H4 (cell line): ENCODE measurements at regions not wholly inside any gene's neighbourhood (a gene's known extent, or its start where the extent isn't known, plus 50 kb on each side); places are given as distances from the start of the nearest gene placed in this dataset.

ENCODE experiments used
- DNase-seq: peaks from one replicate; pipeline ENCODE4 v3.0.0-alpha.2; 2015; ENCODE audit warnings: low spot score

DNA sequence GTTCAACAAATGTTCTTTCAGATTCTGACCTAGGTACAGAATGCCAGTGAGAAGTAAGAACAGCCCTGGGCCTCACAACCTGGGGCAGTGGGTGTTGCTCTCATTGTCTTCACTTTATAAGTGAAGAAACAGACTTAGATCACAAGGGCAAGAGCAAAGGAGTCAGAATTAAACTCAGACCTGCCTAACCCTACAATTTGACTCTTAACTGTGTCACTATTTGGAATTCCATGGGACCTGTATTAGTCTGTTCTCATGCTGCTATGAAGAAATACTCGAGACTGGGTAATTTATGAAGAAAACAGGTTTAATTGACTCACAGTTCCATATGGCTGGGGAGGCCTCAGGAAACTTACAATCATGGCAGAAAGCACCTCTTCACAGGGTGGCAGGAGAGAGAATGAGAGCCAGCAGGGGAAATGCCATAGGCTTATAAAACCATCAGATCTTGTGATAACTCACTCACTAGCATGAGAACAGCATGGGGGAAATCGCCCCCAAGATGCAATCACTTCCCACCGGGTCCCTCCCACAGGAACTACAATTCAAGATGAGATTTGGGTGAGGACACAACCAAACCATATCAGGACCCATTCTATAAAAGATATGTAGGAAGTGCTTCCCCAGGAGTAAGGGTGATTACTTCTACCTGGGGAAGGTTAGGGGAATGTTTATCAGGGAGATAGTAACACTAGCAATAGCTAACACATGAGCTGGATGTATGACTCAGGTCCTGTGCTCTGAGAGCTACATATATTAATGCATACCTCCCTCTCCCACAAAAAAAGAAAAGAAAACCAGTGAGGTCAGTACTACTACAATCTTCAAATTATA, 270.1 kb downstream of the SOX9 start:
- no peak for DNase-seq

DNA sequence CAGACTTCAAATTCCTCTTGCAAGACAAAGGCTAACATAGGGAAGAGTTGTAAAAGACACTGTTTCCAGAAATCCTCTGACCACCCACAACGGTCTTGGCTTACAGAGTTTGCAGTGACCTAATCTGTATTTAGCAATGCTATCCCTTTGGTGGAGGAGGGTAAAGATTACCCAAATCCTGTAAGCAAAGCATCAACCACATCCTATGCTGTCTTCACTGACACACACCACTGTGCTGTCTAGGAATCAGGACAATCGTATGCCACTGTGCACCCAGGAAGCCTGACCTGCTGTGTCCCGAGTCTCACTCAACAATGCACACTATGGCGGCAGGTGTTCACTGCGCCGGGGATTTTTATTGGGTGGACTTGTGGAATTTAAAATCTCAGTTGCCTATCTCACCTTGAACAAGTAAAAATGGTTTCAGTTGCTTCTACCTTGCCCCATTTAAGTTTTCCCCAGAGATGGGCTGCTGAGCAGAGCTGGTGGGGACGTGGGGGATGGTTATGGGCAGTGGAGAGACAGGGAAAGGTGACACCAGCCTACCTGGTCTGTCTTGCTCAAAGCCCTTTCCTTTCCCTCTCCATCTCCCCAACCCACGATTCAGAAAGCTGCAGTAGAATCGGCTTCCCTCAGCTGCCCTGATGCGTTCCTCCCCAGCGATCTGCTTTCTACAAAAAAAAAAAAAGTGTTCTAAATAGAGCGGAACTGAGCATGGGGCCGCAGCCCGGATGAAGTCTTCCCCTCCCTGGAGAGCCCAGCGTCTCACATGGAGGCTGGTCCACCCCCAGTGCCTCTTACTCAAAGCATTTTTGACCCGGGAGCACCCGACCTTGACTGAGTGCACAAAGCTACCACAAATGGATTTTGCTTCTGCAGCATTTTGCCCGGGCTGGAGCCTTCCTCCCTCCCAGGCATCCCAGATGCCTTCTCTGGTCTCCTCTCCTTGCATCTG, 271.5 kb downstream of the SOX9 start:
- DNase-seq = peak; percentile 81

DNA sequence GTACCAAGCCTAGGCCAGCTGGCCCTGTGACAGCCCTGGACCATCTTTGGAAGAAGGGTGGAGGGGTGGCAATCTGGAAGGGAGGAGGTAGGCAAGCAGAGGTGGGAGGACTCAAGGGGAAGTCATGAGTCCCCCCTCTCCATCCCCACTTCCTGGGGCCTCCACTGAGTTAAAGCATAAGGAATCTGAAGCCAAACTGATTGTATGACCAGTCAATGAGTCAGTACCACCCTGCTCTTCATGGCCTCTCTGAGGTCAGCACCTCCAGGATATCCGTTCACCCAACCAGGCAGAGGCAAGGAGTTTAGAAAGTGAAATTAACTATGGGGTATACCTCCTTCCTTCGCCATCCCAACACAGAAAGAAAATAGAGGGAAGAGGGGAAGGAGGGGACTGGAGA, 272.7 kb downstream of the SOX9 start:
- peak; percentile 71 for DNase-seq

- peak; percentile 57 for DNase-seq
These were observed 273.7 kb downstream of the SOX9 start for GRCh38 chr17:72394531-72394930.

- no peak for DNase-seq
These were observed 275.3 kb downstream of the SOX9 start for GRCh38 chr17:72396121-72396520.

DNA sequence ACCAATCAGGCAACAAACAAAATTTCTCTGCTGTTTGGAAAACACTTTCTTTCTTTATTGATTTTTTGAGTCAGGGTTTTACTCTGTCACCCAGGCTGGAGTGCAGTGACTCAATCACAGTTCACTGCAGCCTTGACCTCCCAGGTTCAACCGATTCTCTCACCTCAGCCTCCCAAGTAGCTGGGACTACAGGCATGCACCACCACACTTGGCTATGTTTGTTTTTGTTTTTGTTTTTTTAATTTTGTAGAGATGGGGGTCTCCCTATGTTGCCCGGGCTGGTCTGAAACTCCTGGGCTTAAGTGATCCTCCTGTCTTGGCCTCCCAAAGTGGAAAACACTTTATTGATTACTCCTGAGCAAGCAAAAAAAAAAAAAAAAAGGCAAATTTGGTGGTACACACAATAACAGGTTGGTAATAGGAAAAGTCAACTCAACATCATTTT, 276.4 kb downstream of the SOX9 start:
- DNase-seq = no peak

DNA sequence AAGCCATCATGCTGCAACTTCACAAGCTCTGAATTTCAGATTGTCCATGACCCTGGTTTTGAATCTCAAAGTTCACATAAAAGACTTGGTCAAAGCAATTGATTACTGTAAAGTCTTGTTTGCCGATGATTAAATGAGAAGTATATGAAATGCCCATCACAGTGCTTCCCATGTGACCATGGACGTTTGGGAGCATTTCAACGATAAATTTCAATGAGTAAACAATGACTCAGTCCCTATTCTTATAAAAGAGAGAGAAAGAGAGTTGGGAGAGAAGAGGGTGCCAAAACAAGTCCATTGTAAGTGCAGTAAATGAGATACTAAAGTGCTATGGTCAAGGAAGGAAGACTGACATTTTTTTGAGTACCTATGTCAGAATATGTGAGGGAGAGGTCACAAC, 276.9 kb downstream of the SOX9 start:
- DNase-seq = no peak

DNA sequence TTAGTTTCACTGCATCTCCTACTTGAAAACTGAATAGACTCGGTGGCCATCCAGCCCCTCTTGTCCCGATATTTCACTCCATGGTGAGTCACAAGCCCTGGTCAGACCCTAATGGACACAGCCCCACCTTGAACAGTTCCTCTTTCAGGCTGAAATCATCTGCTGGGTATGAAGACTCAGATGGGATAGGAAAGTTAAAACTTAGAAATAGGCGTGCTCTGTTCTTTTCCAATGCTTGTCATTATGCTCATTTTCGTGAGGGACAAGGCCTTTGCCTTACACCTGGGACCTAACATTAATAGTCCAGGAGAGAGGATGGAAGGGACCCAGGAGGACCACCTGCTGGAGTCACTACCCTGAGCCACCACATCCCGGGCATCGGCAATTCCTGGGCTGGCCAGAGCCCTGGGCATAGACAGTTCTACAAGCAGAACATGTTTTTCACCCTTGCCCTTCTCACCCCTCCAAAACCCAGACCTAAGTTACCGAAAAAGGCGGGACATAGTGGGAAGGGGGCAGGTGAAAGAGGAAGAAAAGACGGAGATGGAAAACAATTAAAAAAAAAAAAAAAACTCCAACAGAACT, 278.3 kb downstream of the SOX9 start:
- DNase-seq = no peak

DNA sequence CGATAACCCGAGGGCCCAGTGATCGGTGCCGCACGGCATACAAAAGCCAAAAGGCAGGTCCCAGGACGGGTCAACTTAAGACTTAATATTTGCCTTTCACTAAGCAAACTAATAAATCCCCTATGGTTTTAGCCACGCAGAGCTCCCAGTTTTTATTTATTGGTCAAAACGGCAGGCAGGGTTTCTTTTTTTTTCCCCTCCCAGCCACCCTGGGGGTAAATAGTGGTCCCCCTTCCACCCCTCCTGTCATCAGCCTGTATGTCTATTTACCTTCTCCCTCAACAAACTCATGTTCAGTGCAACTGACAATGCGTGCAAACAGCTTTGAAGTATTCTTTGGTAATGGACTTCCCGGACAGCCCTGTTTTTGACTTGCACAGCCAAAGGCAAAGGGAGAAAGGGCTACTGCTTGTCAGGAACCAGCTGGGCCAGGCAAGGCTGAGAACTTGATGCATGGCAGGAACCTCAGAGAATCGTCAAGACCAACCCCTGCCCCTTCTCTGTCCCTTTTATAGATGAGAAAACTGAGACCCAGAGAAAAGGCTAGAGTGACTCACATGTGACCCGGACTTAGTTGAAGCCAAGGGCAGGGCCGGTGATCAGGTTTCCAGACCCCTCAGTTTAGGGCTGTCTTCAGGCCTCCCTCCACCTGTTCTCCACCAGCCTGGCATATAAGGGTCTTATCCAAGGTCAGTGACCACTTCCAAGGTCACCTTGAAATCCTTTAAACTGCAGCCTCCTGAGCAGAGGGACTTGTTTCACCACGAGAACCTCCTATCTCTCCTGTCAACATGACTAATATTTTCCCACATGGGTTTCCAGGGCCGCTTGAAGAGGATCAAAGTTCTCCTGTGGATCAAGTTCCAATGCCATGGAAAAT, 279.0 kb downstream of the SOX9 start:
- DNase-seq = no peak

DNA sequence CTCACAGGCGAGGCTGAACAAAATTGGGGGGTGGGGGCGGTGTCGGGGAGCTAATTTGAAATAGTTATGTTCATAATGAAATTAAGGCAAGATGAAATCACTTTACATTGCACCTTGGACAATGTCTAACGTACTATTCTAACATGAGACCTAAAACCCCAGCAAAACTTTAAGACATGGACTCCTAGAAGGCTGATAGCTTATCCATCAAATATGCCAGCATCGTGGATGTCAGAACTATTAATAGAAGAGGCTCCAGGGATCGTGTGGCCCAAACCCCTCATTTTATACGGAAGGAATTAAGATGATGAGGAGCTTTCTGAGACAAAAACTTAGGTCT, 279.6 kb downstream of the SOX9 start:
- DNase-seq = no peak

GRCh38 chr17:72400863-72401262, 280.0 kb downstream of the SOX9 start:
- no peak for DNase-seq

- DNase-seq = no peak
These were observed 281.3 kb downstream of the SOX9 start for GRCh38 chr17:72401883-72402726.

GRCh38 chr17:72402727-72403210, 281.9 kb downstream of the SOX9 start:
- DNase-seq = no peak

DNA sequence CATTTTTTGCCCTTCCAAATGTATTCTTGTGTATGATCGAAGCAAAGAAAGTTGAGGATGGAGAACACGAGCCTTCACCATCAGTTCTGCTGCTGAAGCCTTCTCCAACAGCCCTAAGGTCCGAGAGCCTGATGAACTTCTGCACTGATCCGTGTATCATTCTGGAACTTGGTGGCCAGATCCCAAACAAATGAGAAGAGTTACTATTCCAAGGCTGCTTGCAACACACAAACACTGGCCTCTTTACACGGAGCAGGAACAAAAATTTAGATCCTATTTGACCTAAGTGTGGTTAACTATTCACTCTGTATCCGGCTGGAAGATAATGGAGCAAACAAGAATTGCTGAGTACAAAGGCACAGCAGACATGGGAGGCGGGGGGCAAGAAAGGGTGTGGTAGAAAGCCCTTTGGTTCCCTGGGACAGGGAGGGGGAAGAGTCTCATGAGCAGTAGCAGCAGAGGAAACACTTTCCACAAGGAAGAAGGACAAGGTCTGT, 282.9 kb downstream of the SOX9 start:
- no peak for DNase-seq

DNA sequence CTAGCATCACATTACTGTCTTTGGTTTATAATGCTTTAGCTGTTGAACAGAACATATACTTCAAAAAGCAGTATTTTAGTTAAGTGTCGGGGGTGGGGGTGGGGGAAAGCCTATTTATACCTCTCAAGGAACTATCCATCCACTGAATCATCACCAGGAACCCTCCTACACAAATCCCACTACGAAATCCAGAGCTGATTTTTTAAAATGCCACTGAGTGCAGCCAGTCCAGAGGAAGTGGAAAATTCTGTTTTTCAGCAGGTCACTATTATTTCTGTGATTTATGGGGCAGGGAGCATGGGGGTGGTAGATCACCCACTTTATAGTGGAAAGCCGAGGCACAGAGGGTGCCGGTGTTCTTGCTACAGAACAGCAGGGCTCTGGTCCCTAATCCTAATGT, 284.1 kb downstream of the SOX9 start:
- DNase-seq = no peak

GRCh38 chr17:72405662-72406230, 284.9 kb downstream of the SOX9 start:
- no peak for DNase-seq

DNA sequence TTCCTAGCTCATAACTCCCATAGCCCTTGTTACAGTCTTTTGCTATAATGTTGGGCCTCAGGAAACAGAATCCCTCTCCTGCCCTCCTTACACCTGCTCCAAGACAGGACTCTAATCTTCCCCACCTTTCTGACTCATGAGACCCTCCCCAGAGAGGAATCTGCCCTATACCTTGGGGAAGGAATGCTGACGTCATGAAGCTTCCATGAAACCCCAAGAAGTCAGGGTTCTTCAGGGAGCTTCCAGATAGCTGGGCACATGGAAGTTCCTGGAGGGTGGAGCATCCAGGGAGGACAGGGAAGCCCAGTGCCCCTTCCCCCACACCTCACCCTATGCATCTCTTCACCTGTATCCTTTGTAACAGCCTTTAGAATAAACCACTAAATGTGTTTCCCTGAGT, 285.7 kb downstream of the SOX9 start:
- no peak for DNase-seq

GRCh38 chr17:72407336-72407909, 286.6 kb downstream of the SOX9 start:
- DNase-seq = peak; percentile 98

- no peak for DNase-seq
These were observed 287.1 kb downstream of the SOX9 start for GRCh38 chr17:72407931-72408330.
